Upper lobe of right lung (tissue), 1 donor: ENCODE measurements at regions not wholly inside any gene's neighbourhood (a gene's known extent, or its start where the extent isn't known, plus 50 kb on each side); places are given as distances from the start of the nearest gene placed in this dataset.
A peak's percentile ranks its signal among the peaks of the same experiment; 100 is the strongest.

Source experiments
- ATAC-seq: fragments of 200-7000 bp; cut with Tn5 transposase; one replicate; pipeline ENCODE4 v1.9.1; 2020; ENCODE audit warnings: mild to moderate bottlenecking, moderate library complexity
- DNase-seq: peaks from one replicate; pipeline ENCODE4 v3.0.0-alpha.2; 2020
- H3K27ac ChIP-seq: fragments of 200-600 bp; one replicate; pipeline ENCODE4 v1.8.0; 2022
- H3K27me3 ChIP-seq: fragments of 200-600 bp; one replicate; pipeline ENCODE4 v1.8.0; 2022; ENCODE audit warnings: mild to moderate bottlenecking
- H3K36me3 ChIP-seq: fragments of 200-600 bp; one replicate; pipeline ENCODE4 v1.8.0; 2022
- H3K4me1 ChIP-seq: fragments of 200-600 bp; one replicate; pipeline ENCODE4 v1.8.0; 2022
- H3K4me3 ChIP-seq: fragments of 200-600 bp; one replicate; pipeline ENCODE4 v1.8.0; 2022; ENCODE audit warnings: mild to moderate bottlenecking
- H3K9me3 ChIP-seq: fragments of 200-600 bp; one replicate; pipeline ENCODE4 v1.8.0; 2022
- intact Hi-C: fragments of 100-400 bp; cut with DNase I; formaldehyde crosslinking; loops from one replicate; pipeline ENCODE4 v1.11.0; 2022
- TF ChIP-seq, protein P1 (sequence below): fragments of 200-600 bp; IDR thresholded peaks from one replicate; pipeline ENCODE4 v1.8.0; 2022; ENCODE audit warnings: antibody characterized with exemption
- donor health status: DM: no; HTN: yes; CAD: no; lungs with severe emphysema.

- intact Hi-C loops: no loop called here
- no peaks in the 10 kb centered on the region for H3K9me3 ChIP-seq
- H3K36me3 ChIP-seq: no peaks in the 10 kb centered on the region
- no peak for DNase-seq
- ATAC-seq: no peak
- no peaks in the 10 kb centered on the region for H3K27me3 ChIP-seq
- H3K4me1 ChIP-seq: no peaks in the 10 kb centered on the region
- no peak overlapping the region for H3K27ac ChIP-seq
- TF ChIP-seq, protein P1, sequence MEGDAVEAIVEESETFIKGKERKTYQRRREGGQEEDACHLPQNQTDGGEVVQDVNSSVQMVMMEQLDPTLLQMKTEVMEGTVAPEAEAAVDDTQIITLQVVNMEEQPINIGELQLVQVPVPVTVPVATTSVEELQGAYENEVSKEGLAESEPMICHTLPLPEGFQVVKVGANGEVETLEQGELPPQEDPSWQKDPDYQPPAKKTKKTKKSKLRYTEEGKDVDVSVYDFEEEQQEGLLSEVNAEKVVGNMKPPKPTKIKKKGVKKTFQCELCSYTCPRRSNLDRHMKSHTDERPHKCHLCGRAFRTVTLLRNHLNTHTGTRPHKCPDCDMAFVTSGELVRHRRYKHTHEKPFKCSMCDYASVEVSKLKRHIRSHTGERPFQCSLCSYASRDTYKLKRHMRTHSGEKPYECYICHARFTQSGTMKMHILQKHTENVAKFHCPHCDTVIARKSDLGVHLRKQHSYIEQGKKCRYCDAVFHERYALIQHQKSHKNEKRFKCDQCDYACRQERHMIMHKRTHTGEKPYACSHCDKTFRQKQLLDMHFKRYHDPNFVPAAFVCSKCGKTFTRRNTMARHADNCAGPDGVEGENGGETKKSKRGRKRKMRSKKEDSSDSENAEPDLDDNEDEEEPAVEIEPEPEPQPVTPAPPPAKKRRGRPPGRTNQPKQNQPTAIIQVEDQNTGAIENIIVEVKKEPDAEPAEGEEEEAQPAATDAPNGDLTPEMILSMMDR: no peak
- no peak overlapping the region for H3K4me3 ChIP-seq
Observed at GRCh38 chr12:116399055-116399454, 121.6 kb upstream of the MED13L start.

GRCh38 chr12:116400636-116401372 is 123.3 kb upstream of the MED13L start:
- TF ChIP-seq, protein P1: no peak
- DNase-seq: no peak
- intact Hi-C loops: no loop called here
- no peaks in the 10 kb centered on the region for H3K27me3 ChIP-seq
- no peaks in the 10 kb centered on the region for H3K36me3 ChIP-seq
- H3K27ac ChIP-seq: no peak overlapping the region
- no peaks in the 10 kb centered on the region for H3K9me3 ChIP-seq
- no peak overlapping the region for H3K4me3 ChIP-seq
- peaks cover 4% of the 10 kb centered on the region for H3K4me1 ChIP-seq
- ATAC-seq: peak; percentile 85

GRCh38 chr12:116401565-116401964 is 124.1 kb upstream of the MED13L start:
- DNase-seq (no peak), ATAC-seq (no peak)
- TF ChIP-seq, protein P1: no peak
- Histone ChIP-seq H3K36me3 (no peaks in the 10 kb centered on the region), H3K27me3 (no peaks in the 10 kb centered on the region), H3K4me1 (peaks cover 10% of the 10 kb centered on the region), H3K9me3 (no peaks in the 10 kb centered on the region), H3K4me3 (no peak overlapping the region), H3K27ac (no peak overlapping the region)
- intact Hi-C loops: no loop called here

- H3K4me3 ChIP-seq: no peak overlapping the region
- H3K36me3 ChIP-seq: no peaks in the 10 kb centered on the region
- peaks cover 17% of the 10 kb centered on the region for H3K4me1 ChIP-seq
- intact Hi-C loops: no loop called here
- no peak overlapping the region for H3K27ac ChIP-seq
- no peaks in the 10 kb centered on the region for H3K9me3 ChIP-seq
- DNase-seq (no peak), ATAC-seq (no peak)
- no peaks in the 10 kb centered on the region for H3K27me3 ChIP-seq
- TF ChIP-seq, protein P1: no peak
Observed at GRCh38 chr12:116402163-116402939, 124.9 kb upstream of the MED13L start.

- H3K4me1 ChIP-seq: peaks cover 18% of the 10 kb centered on the region
- H3K27me3 ChIP-seq: no peaks in the 10 kb centered on the region
- ATAC-seq (no peak), DNase-seq (no peak)
- no peak overlapping the region for H3K4me3 ChIP-seq
- TF ChIP-seq, protein P1: no peak
- H3K27ac ChIP-seq: no peak overlapping the region
- intact Hi-C loops: no loop called here
- H3K36me3 ChIP-seq: no peaks in the 10 kb centered on the region
- H3K9me3 ChIP-seq: no peaks in the 10 kb centered on the region
Observed at GRCh38 chr12:116403546-116403945, 126.1 kb upstream of the MED13L start.
